Spleen (tissue), 11 donors: ENCODE measurements at regions not wholly inside any gene's neighbourhood (a gene's known extent, or its start where the extent isn't known, plus 50 kb on each side); places are given as distances from the start of the nearest gene placed in this dataset.
"Not testable (repeated sequence)": the region's sequence is repeated elsewhere in the genome, so short reads cannot be mapped to it uniquely, and the experiment has no call there.

Source experiments
- DNase-seq: peaks from one replicate; pipeline ENCODE4 v3.0.0-alpha.2; 2020
- H3K27ac ChIP-seq, 8 donors: fragments of 200-600 bp; sonication (generic) in 7 of 8; 1 replicate in 4 of 8; 2 replicates in 4 of 8; pipeline versions ENCODE4 v1.5.0 to v1.8.0; 2016 to 2021; ENCODE audit warnings: inconsistent platforms in 4 of 8, mild to moderate bottlenecking in 4 of 8, moderate library complexity in 1 of 8
- H3K27me3 ChIP-seq, 7 donors: fragments of 200-600 bp; sonication (generic) in 6 of 7; replicated peaks in 1 of 7; 1 replicate in 4 of 7; 2 replicates in 3 of 7; pipeline versions ENCODE4 v1.5.0 to v1.8.0; 2016 to 2021; ENCODE audit warnings: inconsistent platforms in 3 of 7, mild to moderate bottlenecking in 1 of 7
- H3K36me3 ChIP-seq, 6 donors: fragments of 200-600 bp; sonication (generic) in 5 of 6; 1 replicate in 4 of 6; 2 replicates in 2 of 6; pipeline versions ENCODE4 v1.5.0 to v1.8.0; 2016 to 2021; ENCODE audit warnings: inconsistent platforms in 2 of 6
- H3K4me1 ChIP-seq, 6 donors: fragments of 200-600 bp; sonication (generic) in 5 of 6; 1 replicate in 3 of 6; 2 replicates in 3 of 6; pipeline versions ENCODE4 v1.5.0 to v1.8.0; 2016 to 2021; ENCODE audit warnings: inconsistent platforms in 3 of 6
- H3K4me3 ChIP-seq, 8 donors: fragments of 200-600 bp; sonication (generic) in 7 of 8; 1 replicate in 4 of 8; 2 replicates in 4 of 8; pipeline versions ENCODE4 v1.5.0 to v1.8.0; 2016 to 2021; ENCODE audit warnings: inconsistent platforms in 4 of 8, mild to moderate bottlenecking in 4 of 8, moderate library complexity in 2 of 8
- H3K9me3 ChIP-seq, 8 donors: fragments of 200-600 bp; sonication (generic) in 7 of 8; 1 replicate in 4 of 8; 2 replicates in 4 of 8; pipeline versions ENCODE4 v1.5.0 to v1.8.0; 2016 to 2021; ENCODE audit warnings: inconsistent platforms in 4 of 8
- CTCF ChIP-seq, 11 experiments: fragments of 200-600 bp in 7 of 11; fragments of 450-650 bp in 4 of 11; sonication (generic) in 4 of 11; IDR thresholded peaks in 8 of 11; conservative IDR thresholded peaks in 3 of 11; 1 replicate in 7 of 11; 2 replicates in 4 of 11; pipeline versions ENCODE4 v1.4.0 to v1.8.0; 2016 to 2021; ENCODE audit warnings: antibody characterized with exemption in 11 of 11, inconsistent platforms in 4 of 11, mild to moderate bottlenecking in 1 of 11
- POLR2A ChIP-seq, 3 donors: fragments of 450-650 bp; IDR thresholded peaks; one replicate each; pipeline ENCODE4 v1.5.1; 2017; ENCODE audit warnings: antibody characterized with exemption in 3 of 3, mild to moderate bottlenecking in 1 of 3
- POLR2AphosphoS5 ChIP-seq, 3 donors: sonication (generic); formaldehyde crosslinking; IDR thresholded peaks; one replicate each; pipeline ENCODE4 v1.5.1; 2017; ENCODE audit warnings: antibody characterized with exemption in 3 of 3
- WGBS, 5 donors: extraction: QIAGEN DNeasy Blood & Tissue Kit in 3 of 5; methylation state at CpG; one replicate each; pipeline versions ENCODE4 v1.1.5 to v1.1.7; 2013 to 2018; 5-methylcytosine and 5-hydroxymethylcytosine counted together
- intact Hi-C: fragments of 100-400 bp; cut with DNase I; formaldehyde crosslinking; loops from one replicate; pipeline ENCODE4 v1.15.0; 2023; ENCODE audit warnings: low total_unique reads
- donor health status: healthy with polysubstance abuse.
- donor health status: DM: no; HTN: no; CAD: no; lungs with moderate emphysema.
- donor health status: DM: no; HTN: no; CAD: no.
- donor health status: Bipolar disorder and iron deficiency.
- donor health status: healthy.
- donor health status: DM: no; HTN: no; CAD: no.
- donor health status: DM: yes; HTN: yes; CAD: no.

- TF ChIP-seq POLR2A (IDR thresholded peaks at IDR 0.05) (no peak), CTCF (IDR thresholded peaks at IDR 0.05 in 8 of 11, conservative IDR thresholded peaks at IDR 0.05 in 3 of 11) (no peak), POLR2AphosphoS5 (IDR thresholded peaks at IDR 0.05) (no peak)
- WGBS, 5 donors: 84 to 89% (median 88%) methylated on average over 3 of the region's 3 CpGs
- peaks cover 0 to 21% (median 12%) of the 10 kb centered on the region in 8 donors for H3K9me3 ChIP-seq
- no peak for DNase-seq
- H3K4me1 ChIP-seq: no peaks in the 10 kb centered on the region
- H3K27me3 ChIP-seq: peaks cover 0 to 9% (median 0%) of the 10 kb centered on the region in 7 donors
- H3K27ac ChIP-seq: no peak overlapping the region
- no peaks in the 10 kb centered on the region for H3K36me3 ChIP-seq
- no peak overlapping the region for H3K4me3 ChIP-seq
- intact Hi-C loops: no loop called here
These were observed 66.6 kb downstream of the LACC1 start for GRCh38 chr13:43946281-43946680.

- H3K27me3 ChIP-seq: peaks cover 0 to 4% (median 0%) of the 10 kb centered on the region in 7 donors
- no peak overlapping the region for H3K27ac ChIP-seq
- no peak for TF ChIP-seq POLR2AphosphoS5 (IDR thresholded peaks at IDR 0.05)
- no peak for TF ChIP-seq POLR2A (IDR thresholded peaks at IDR 0.05)
- TF ChIP-seq CTCF (IDR thresholded peaks at IDR 0.05 in 8 of 11, conservative IDR thresholded peaks at IDR 0.05 in 3 of 11): no peak
- no peaks in the 10 kb centered on the region for H3K4me1 ChIP-seq
- no peak for DNase-seq
- H3K9me3 ChIP-seq: peaks cover 0 to 21% (median 12%) of the 10 kb centered on the region in 8 donors
- no peak overlapping the region for H3K4me3 ChIP-seq
- intact Hi-C loops: no loop called here
- H3K36me3 ChIP-seq: no peaks in the 10 kb centered on the region
- 73 to 95% (median 92%) methylated on average over 3 of the region's 3 CpGs for WGBS, 5 donors
These were observed 68.3 kb downstream of the LACC1 start for GRCh38 chr13:43947897-43948458.

GRCh38 chr13:43953370-43953769 is 73.7 kb downstream of the LACC1 start:
- peaks cover 0 to 21% (median 0%) of the 10 kb centered on the region in 7 donors for H3K27me3 ChIP-seq
- no peak overlapping the region for H3K27ac ChIP-seq
- WGBS, 5 donors: 79 to 85% (median 83%) methylated on average over 2 of the region's 2 CpGs
- no peaks in the 10 kb centered on the region for H3K36me3 ChIP-seq
- intact Hi-C loops: no loop called here
- H3K9me3 ChIP-seq: peaks cover 0 to 5% (median 3%) of the 10 kb centered on the region in 8 donors
- TF ChIP-seq CTCF (IDR thresholded peaks at IDR 0.05 in 8 of 11, conservative IDR thresholded peaks at IDR 0.05 in 3 of 11) (no peak), POLR2A (IDR thresholded peaks at IDR 0.05) (no peak), POLR2AphosphoS5 (IDR thresholded peaks at IDR 0.05) (no peak)
- no peaks in the 10 kb centered on the region for H3K4me1 ChIP-seq
- DNase-seq: no peak
- no peak overlapping the region for H3K4me3 ChIP-seq

- H3K9me3 ChIP-seq, H3K36me3 ChIP-seq, DNase-seq, H3K4me3 ChIP-seq, H3K27ac ChIP-seq, intact Hi-C loops, H3K4me1 ChIP-seq: not testable (repeated sequence)
- 86 to 96% (median 87%) methylated on average over 1 of the region's 1 CpG for WGBS, 5 donors
- H3K27me3 ChIP-seq: peaks cover 0 to 21% (median 0%) of the 10 kb centered on the region in 7 donors
These were observed 77.3 kb downstream of the LACC1 start for GRCh38 chr13:43956975-43957374.

- Histone ChIP-seq H3K9me3 (no peaks in the 10 kb centered on the region), H3K4me3 (no peak overlapping the region), H3K4me1 (no peaks in the 10 kb centered on the region), H3K36me3 (no peaks in the 10 kb centered on the region), H3K27ac (no peak overlapping the region), H3K27me3 (peaks cover 0 to 19% (median 0%) of the 10 kb centered on the region in 7 donors)
- DNase-seq: no peak
- intact Hi-C loops: no loop called here
- WGBS, 5 donors: 86 to 99% (median 94%) methylated on average over 2 of the region's 2 CpGs
- TF ChIP-seq POLR2A (IDR thresholded peaks at IDR 0.05) (no peak), CTCF (IDR thresholded peaks at IDR 0.05 in 8 of 11, conservative IDR thresholded peaks at IDR 0.05 in 3 of 11) (no peak), POLR2AphosphoS5 (IDR thresholded peaks at IDR 0.05) (no peak)
These were observed 79.6 kb downstream of the LACC1 start for GRCh38 chr13:43959291-43959690.
